ENCODE measurements at regions not wholly inside any gene's neighbourhood (a gene's known extent, or its start where the extent isn't known, plus 50 kb on each side); places are given as distances from the start of the nearest gene placed in this dataset.

DNA sequence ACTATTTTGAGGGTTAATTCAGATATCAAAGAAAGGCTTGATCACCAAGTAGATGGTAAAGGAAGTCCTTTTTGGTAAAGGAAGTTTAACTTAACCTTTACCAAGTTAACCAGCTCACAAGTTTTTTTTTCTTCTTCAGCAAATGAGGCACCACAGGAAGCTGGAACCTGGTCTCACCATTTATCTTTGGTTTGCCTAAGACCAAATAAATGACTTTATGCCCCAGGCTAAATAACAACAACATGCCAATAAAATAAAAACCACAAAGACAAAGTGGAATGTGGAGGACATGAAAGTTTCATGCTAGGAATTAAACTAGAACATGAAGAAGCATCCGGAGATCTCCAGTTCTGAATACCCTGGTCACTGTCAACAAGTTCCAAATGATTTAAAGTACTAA is 116.8 kb upstream of the PRICKLE1 start:
- TF ChIP-seq, protein P1, sequence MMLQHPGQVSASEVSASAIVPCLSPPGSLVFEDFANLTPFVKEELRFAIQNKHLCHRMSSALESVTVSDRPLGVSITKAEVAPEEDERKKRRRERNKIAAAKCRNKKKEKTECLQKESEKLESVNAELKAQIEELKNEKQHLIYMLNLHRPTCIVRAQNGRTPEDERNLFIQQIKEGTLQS (IDR thresholded peaks at IDR 0.05): no peak
- TF ChIP-seq TAF1 (conservative IDR thresholded peaks at IDR 0.05) (no peak), RAD21 (IDR thresholded peaks at IDR 0.05) (no peak), FOXA1 (IDR thresholded peaks at IDR 0.05) (no peak), EGR1 (IDR thresholded peaks at IDR 0.05; ENCODE audit: low read depth in 2 of 2) (no peak)
- 79% methylated on average over 1 of the region's 1 CpG for WGBS
- no peak overlapping the region for H3K4me3 ChIP-seq (ENCODE audit: low read depth in 1 of 3, low read length in 3 of 3)
- DNase-seq (ENCODE audit: low spot score): no peak
- no peak overlapping the region for H3K27ac ChIP-seq (ENCODE audit: low read depth in 1 of 2, low read length in 2 of 2)
- no peak overlapping the region for H3K9ac ChIP-seq (ENCODE audit: low read depth in 1 of 2, low read length in 2 of 2)
- no peaks in the 10 kb centered on the region for H3K9me3 ChIP-seq (ENCODE audit: control insufficient read depth in 4 of 4, low read length in 3 of 4)
- no peaks in the 10 kb centered on the region for H3K4me1 ChIP-seq (ENCODE audit: control insufficient read depth in 4 of 4, insufficient read depth in 4 of 4, low read length in 3 of 4)
- H3K27me3 ChIP-seq (ENCODE audit: control insufficient read depth in 4 of 4, insufficient read depth in 4 of 4, low read length in 3 of 4): no peaks in the 10 kb centered on the region
- no peaks in the 10 kb centered on the region for H3K36me3 ChIP-seq (ENCODE audit: control insufficient read depth in 4 of 4, insufficient read depth in 3 of 4, low read depth in 1 of 4, low read length in 3 of 4)

DNA sequence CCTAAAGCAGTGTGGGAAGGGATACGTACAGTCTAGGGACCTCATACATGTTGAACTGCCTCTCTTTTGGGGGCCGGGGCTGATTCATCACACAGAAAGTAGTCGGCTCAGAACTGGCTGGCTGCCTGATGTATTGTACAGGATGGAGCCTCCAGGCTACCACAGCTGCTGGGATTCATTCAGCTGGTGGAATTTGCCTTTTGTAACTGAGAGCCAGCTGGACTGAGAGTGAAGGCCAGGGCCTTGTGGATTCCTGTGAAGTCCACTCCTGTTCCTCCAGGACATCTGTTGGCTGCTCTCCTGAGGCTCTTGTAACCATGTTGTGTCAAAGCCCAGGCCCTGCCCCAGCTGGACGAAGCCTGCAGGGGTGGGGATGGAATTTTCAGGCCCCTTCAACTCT is 116.3 kb upstream of the PRICKLE1 start:
- DNase-seq (ENCODE audit: low spot score): no peak
- no peaks in the 10 kb centered on the region for H3K9me3 ChIP-seq (ENCODE audit: control insufficient read depth in 4 of 4, low read length in 3 of 4)
- no peak overlapping the region for H3K27ac ChIP-seq (ENCODE audit: low read depth in 1 of 2, low read length in 2 of 2)
- WGBS: 38% methylated on average over 4 of the region's 4 CpGs
- H3K36me3 ChIP-seq (ENCODE audit: control insufficient read depth in 4 of 4, insufficient read depth in 3 of 4, low read depth in 1 of 4, low read length in 3 of 4): no peaks in the 10 kb centered on the region
- H3K4me3 ChIP-seq (ENCODE audit: low read depth in 1 of 3, low read length in 3 of 3): no peak overlapping the region
- H3K4me1 ChIP-seq (ENCODE audit: control insufficient read depth in 4 of 4, insufficient read depth in 4 of 4, low read length in 3 of 4): no peaks in the 10 kb centered on the region
- TF ChIP-seq NR2F2 (IDR thresholded peaks at IDR 0.05) (peak; percentile 12), RAD21 (IDR thresholded peaks at IDR 0.05) (no peak), EGR1 (IDR thresholded peaks at IDR 0.05; ENCODE audit: low read depth in 2 of 2) (no peak), YY1 (IDR thresholded peaks at IDR 0.05) (no peak), HNF4A (conservative IDR thresholded peaks at IDR 0.05) (no peak), SP1 (IDR thresholded peaks at IDR 0.05) (no peak), HNF4G (IDR thresholded peaks at IDR 0.05) (no peak)
- TF ChIP-seq, protein P2, sequence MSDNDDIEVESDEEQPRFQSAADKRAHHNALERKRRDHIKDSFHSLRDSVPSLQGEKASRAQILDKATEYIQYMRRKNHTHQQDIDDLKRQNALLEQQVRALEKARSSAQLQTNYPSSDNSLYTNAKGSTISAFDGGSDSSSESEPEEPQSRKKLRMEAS (IDR thresholded peaks at IDR 0.05): no peak
- TF ChIP-seq, protein P3, sequence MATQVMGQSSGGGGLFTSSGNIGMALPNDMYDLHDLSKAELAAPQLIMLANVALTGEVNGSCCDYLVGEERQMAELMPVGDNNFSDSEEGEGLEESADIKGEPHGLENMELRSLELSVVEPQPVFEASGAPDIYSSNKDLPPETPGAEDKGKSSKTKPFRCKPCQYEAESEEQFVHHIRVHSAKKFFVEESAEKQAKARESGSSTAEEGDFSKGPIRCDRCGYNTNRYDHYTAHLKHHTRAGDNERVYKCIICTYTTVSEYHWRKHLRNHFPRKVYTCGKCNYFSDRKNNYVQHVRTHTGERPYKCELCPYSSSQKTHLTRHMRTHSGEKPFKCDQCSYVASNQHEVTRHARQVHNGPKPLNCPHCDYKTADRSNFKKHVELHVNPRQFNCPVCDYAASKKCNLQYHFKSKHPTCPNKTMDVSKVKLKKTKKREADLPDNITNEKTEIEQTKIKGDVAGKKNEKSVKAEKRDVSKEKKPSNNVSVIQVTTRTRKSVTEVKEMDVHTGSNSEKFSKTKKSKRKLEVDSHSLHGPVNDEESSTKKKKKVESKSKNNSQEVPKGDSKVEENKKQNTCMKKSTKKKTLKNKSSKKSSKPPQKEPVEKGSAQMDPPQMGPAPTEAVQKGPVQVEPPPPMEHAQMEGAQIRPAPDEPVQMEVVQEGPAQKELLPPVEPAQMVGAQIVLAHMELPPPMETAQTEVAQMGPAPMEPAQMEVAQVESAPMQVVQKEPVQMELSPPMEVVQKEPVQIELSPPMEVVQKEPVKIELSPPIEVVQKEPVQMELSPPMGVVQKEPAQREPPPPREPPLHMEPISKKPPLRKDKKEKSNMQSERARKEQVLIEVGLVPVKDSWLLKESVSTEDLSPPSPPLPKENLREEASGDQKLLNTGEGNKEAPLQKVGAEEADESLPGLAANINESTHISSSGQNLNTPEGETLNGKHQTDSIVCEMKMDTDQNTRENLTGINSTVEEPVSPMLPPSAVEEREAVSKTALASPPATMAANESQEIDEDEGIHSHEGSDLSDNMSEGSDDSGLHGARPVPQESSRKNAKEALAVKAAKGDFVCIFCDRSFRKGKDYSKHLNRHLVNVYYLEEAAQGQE (IDR thresholded peaks at IDR 0.05): no peak
- no peaks in the 10 kb centered on the region for H3K27me3 ChIP-seq (ENCODE audit: control insufficient read depth in 4 of 4, insufficient read depth in 4 of 4, low read length in 3 of 4)
- no peak overlapping the region for H3K9ac ChIP-seq (ENCODE audit: low read depth in 1 of 2, low read length in 2 of 2)

DNA sequence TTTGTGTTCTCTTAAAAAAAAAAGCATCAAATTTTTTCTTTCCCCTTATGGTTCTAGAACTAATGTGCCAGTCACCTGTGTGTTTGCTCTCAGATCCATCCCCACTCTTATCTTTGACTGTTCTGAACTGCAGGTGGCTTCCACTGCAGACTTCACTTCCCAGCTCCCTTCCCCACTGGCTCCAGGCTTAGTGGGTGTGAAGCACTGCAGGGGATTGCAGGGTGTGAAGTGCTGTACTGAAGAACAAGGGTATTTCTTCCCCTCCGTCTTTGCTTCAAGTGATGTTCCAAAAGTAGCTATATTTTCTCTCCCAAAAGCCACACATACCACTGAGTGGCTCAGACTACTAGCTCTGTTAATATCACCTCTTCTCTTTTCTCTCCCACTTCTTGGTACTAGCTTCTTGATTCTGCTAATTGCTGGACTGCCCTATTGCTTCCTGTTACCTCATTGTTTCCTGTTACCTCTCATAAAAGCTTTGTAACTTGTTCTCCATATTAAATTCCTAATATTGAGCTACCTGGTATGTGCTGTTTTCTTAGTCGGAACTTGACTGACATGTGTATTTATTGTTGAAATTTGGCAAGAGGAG is 115.4 kb upstream of the PRICKLE1 start:
- DNase-seq (ENCODE audit: low spot score): no peak
- WGBS: 52% methylated on average over 2 of the region's 2 CpGs
- no peak overlapping the region for H3K27ac ChIP-seq (ENCODE audit: low read depth in 1 of 2, low read length in 2 of 2)
- H3K36me3 ChIP-seq (ENCODE audit: control insufficient read depth in 4 of 4, insufficient read depth in 3 of 4, low read depth in 1 of 4, low read length in 3 of 4): no peaks in the 10 kb centered on the region
- H3K27me3 ChIP-seq (ENCODE audit: control insufficient read depth in 4 of 4, insufficient read depth in 4 of 4, low read length in 3 of 4): no peaks in the 10 kb centered on the region
- no peak overlapping the region for H3K9ac ChIP-seq (ENCODE audit: low read depth in 1 of 2, low read length in 2 of 2)
- TF ChIP-seq, protein P1 (IDR thresholded peaks at IDR 0.05): no peak
- TF ChIP-seq HNF4G (IDR thresholded peaks at IDR 0.05) (no peak), SP1 (IDR thresholded peaks at IDR 0.05) (no peak)
- TF ChIP-seq, protein P3 (IDR thresholded peaks at IDR 0.05): no peak
- TF ChIP-seq, protein P4, sequence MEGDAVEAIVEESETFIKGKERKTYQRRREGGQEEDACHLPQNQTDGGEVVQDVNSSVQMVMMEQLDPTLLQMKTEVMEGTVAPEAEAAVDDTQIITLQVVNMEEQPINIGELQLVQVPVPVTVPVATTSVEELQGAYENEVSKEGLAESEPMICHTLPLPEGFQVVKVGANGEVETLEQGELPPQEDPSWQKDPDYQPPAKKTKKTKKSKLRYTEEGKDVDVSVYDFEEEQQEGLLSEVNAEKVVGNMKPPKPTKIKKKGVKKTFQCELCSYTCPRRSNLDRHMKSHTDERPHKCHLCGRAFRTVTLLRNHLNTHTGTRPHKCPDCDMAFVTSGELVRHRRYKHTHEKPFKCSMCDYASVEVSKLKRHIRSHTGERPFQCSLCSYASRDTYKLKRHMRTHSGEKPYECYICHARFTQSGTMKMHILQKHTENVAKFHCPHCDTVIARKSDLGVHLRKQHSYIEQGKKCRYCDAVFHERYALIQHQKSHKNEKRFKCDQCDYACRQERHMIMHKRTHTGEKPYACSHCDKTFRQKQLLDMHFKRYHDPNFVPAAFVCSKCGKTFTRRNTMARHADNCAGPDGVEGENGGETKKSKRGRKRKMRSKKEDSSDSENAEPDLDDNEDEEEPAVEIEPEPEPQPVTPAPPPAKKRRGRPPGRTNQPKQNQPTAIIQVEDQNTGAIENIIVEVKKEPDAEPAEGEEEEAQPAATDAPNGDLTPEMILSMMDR (IDR thresholded peaks at IDR 0.05; ENCODE audit: low read depth, low read length, missing input control): no peak
- H3K9me3 ChIP-seq (ENCODE audit: control insufficient read depth in 4 of 4, low read length in 3 of 4): no peaks in the 10 kb centered on the region
- no peaks in the 10 kb centered on the region for H3K4me1 ChIP-seq (ENCODE audit: control insufficient read depth in 4 of 4, insufficient read depth in 4 of 4, low read length in 3 of 4)
- no peak overlapping the region for H3K4me3 ChIP-seq (ENCODE audit: low read depth in 1 of 3, low read length in 3 of 3)

Measured in liver (tissue), 8 donors.